Calu3 (cell line): ENCODE measurements at regions not wholly inside any gene's neighbourhood (a gene's known extent, or its start where the extent isn't known, plus 50 kb on each side); places are given as distances from the start of the nearest gene placed in this dataset.
A peak's percentile ranks its signal among the peaks of the same experiment; 100 is the strongest.

Source experiments
- BruUV-seq: library from RNA; stranded (reverse); fragments of 400-500 nt; replicated peaks from 2 replicates; lab custom pipeline; 2021; lab: Mats Ljungman, UMichigan
- CTCF ChIA-PET: fragments of 300-600 bp; sonication (Branson Sonifier 250); formaldehyde crosslinking; loops from one replicate; lab custom pipeline; 2022; ENCODE audit warnings: antibody characterized with exemption; lab: Charles Lee
- DNase-seq: peaks from one replicate; pipeline ENCODE4 v3.0.0; 2022
- H3K27ac Mint-ChIP-seq: one replicate; pipeline ENCODE4 v1.8.0; 2022; ENCODE audit warnings: mixed read lengths; ENCODE audit not compliant: unreplicated experiment
- H3K27me3 Mint-ChIP-seq: one replicate; pipeline ENCODE4 v1.8.0; 2022; ENCODE audit warnings: mixed read lengths; ENCODE audit not compliant: unreplicated experiment
- H3K36me3 Mint-ChIP-seq: one replicate; pipeline ENCODE4 v1.8.0; 2022; ENCODE audit warnings: mild to moderate bottlenecking, moderate library complexity, mixed read lengths; ENCODE audit not compliant: insufficient read depth, unreplicated experiment
- H3K4me1 Mint-ChIP-seq: one replicate; pipeline ENCODE4 v1.8.0; 2022; ENCODE audit warnings: mild to moderate bottlenecking, low read depth, mixed read lengths; ENCODE audit not compliant: unreplicated experiment
- H3K4me3 Mint-ChIP-seq: one replicate; pipeline ENCODE4 v1.8.0; 2022; ENCODE audit warnings: mild to moderate bottlenecking, low read depth, moderate library complexity, mixed read lengths; ENCODE audit not compliant: unreplicated experiment
- H3K9me3 Mint-ChIP-seq: one replicate; pipeline ENCODE4 v1.8.0; 2022; ENCODE audit warnings: low read depth, mixed read lengths; ENCODE audit not compliant: unreplicated experiment
- intact Hi-C: fragments of 100-400 bp; cut with micrococcal nuclease; formaldehyde crosslinking; loops from one replicate; pipeline ENCODE4 v1.10.0; 2022; ENCODE audit not compliant: unreplicated experiment
- TF ChIP-seq, protein P1 (sequence below): fragments of 200-600 bp; IDR thresholded peaks from one replicate; pipeline ENCODE4 v1.8.0; 2022; ENCODE audit warnings: antibody characterized with exemption; ENCODE audit not compliant: unreplicated experiment

DNA sequence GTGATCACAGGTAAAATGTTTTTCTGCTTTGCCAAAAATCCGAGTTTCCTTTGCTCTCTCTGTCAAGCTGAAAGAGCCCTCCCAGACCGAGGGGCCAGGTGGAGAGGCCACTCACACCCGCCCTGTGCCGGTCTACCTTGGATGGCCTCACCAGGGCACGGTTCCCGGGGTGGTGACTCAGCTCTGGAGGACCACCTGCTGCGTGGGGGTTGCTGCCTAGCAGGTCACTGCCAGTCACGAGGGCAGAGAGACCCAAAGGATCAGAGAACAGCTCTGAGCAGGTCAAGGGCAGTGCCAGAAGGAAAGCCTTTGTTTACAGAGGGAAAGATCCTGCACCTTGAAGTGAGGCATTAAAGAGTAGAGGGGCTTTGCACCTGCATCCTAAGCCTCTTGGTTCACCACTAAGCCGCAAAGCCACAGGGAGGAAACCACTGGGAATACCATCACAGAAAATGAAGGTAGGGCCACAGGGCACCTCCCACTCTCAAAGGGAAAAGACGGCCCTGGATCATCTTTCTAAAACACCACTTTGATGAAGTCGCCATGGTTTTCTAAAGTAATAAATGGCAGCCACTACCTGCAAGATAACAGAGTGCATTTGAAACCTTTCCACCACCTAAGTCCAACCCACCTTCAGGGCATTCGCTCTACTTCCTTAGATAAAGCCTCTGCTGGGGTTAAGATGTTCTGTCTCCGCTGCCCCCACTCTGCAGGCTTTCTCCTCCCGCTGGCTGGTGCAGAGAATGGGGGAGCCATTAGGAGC lies 160.3 kb upstream of the KLF14 start:
- Mint-ChIP-seq H3K4me3 (peak overlapping the region; percentile 82), H3K9me3 (no peaks in the 10 kb centered on the region)

GRCh38 chr7:130894909-130895750 lies 161.1 kb upstream of the KLF14 start:
- Mint-ChIP-seq H3K4me1 (peaks cover 79% of the 10 kb centered on the region), H3K9me3 (no peaks in the 10 kb centered on the region), H3K27me3 (no peaks in the 10 kb centered on the region), H3K27ac (peak overlapping the region; percentile 97), H3K36me3 (peaks cover 98% of the 10 kb centered on the region), H3K4me3 (peak overlapping the region; percentile 82)
- no TSS peak for BruUV-seq
- CTCF ChIA-PET: interaction anchor here (0.5 to 2.8 kb wide), 5 partner anchors 10 to 212 kb away, joined by 3 to 25 read pairs (median 4); no protein-coding TSS in a partner anchor
- TF ChIP-seq, protein P1, sequence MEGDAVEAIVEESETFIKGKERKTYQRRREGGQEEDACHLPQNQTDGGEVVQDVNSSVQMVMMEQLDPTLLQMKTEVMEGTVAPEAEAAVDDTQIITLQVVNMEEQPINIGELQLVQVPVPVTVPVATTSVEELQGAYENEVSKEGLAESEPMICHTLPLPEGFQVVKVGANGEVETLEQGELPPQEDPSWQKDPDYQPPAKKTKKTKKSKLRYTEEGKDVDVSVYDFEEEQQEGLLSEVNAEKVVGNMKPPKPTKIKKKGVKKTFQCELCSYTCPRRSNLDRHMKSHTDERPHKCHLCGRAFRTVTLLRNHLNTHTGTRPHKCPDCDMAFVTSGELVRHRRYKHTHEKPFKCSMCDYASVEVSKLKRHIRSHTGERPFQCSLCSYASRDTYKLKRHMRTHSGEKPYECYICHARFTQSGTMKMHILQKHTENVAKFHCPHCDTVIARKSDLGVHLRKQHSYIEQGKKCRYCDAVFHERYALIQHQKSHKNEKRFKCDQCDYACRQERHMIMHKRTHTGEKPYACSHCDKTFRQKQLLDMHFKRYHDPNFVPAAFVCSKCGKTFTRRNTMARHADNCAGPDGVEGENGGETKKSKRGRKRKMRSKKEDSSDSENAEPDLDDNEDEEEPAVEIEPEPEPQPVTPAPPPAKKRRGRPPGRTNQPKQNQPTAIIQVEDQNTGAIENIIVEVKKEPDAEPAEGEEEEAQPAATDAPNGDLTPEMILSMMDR: no peak
- DNase-seq: no peak
- intact Hi-C loops: loop anchor here (5.0 kb wide), 1 partner anchor 147 kb away; no protein-coding TSS in a partner anchor

More for the DNA sequence above, 160.3 kb upstream of the KLF14 start:
- DNase-seq: peak; percentile 88
- Mint-ChIP-seq H3K4me1 (peaks cover 73% of the 10 kb centered on the region), H3K27ac (peak overlapping the region; percentile 97), H3K36me3 (peaks cover 98% of the 10 kb centered on the region), H3K27me3 (no peaks in the 10 kb centered on the region)
- intact Hi-C loops: no loop called here
- BruUV-seq: no TSS peak
- CTCF ChIA-PET: interaction anchor here (0.5 to 2.8 kb wide), 6 partner anchors 9 to 213 kb away, joined by 3 to 8 read pairs (median 4); no protein-coding TSS in a partner anchor
- TF ChIP-seq, protein P1: no peak

DNA sequence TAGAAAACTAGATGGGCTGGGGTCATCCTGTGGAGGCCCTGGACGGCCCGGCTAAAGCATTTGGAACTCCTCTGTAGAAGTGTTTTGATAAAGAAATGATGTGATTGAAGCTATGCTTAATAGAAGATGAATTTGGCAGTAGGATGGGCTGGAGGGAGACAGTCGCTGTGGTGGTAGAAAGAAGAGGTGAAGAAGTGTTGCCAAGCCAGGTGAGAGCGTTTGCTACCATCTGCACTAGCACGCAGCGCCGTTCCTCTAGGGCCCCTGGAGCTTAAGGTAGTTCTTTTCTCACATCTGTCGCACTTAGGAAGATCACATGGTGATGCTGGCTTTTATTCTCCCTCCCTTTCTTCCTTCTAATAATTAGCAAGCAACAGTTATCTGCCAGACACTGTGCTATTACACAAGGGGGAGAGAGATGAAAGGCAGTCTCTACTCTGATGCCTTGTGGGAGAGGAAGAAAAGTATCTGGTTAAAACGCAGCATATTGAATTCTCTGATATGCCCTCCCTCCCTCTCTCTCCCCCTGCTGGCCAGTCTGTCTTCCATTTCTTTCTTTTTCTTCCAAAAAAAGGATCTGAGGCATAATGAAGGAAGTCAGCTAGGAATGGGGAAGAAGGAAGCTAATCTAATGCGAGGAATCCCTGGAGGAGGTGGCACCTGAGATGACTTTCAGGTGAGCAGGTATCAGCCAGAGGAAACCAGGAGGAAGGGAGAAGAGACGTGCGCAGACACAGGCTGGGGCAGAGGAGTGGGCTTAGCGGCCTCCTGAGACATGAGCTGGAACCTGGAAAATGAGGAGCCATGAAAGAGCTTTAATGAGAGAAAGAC lies 162.3 kb upstream of the KLF14 start:
- peaks cover 96% of the 10 kb centered on the region for H3K36me3 Mint-ChIP-seq
- no peaks in the 10 kb centered on the region for H3K27me3 Mint-ChIP-seq
- TF ChIP-seq, protein P1: no peak
- DNase-seq: no peak
- no TSS peak for BruUV-seq
- H3K9me3 Mint-ChIP-seq: no peaks in the 10 kb centered on the region
- H3K27ac Mint-ChIP-seq: peak overlapping the region; percentile 97
- intact Hi-C loops: loop anchor here (1.0 to 5.0 kb wide), 3 partner anchors 21 to 146 kb away; no protein-coding TSS in a partner anchor
- CTCF ChIA-PET: interaction anchor here (1.0 to 2.8 kb wide), 22 partner anchors 8 to 144 kb away, joined by 3 to 25 read pairs (median 6); no protein-coding TSS in a partner anchor
- peaks cover 79% of the 10 kb centered on the region for H3K4me1 Mint-ChIP-seq
- H3K4me3 Mint-ChIP-seq: peak overlapping the region; percentile 82
